ENCODE measurements at regions not wholly inside any gene's neighbourhood (a gene's known extent, or its start where the extent isn't known, plus 50 kb on each side); places are given as distances from the start of the nearest gene placed in this dataset.
"Not testable (repeated sequence)": the region's sequence is repeated elsewhere in the genome, so short reads cannot be mapped to it uniquely, and the experiment has no call there.

- no peak overlapping the region for H3K4me3 ChIP-seq (ENCODE audit: low read length in 3 of 3)
- intact Hi-C loops (cut with DNase I), result no loop called here
- H3K4me1 ChIP-seq (ENCODE audit: control insufficient read depth in 2 of 3, insufficient read depth in 2 of 3, low read depth in 1 of 3, low read length in 3 of 3), result no peaks in the 10 kb centered on the region
- no peak overlapping the region for H3K9ac ChIP-seq (ENCODE audit: low read length in 3 of 3)
- TF ChIP-seq CTCF (IDR thresholded peaks at IDR 0.05; ENCODE audit: borderline replicate concordance, extremely low read depth, insufficient read depth), result no peak
- FAIRE-seq (no peak), DNase-seq (no peak)
- H3K27ac ChIP-seq (ENCODE audit: low read depth in 2 of 2, low read length in 2 of 2), result no peak overlapping the region
- H3K27me3 ChIP-seq (ENCODE audit: control insufficient read depth, insufficient read depth, low read length), result no peaks in the 10 kb centered on the region
- no peaks in the 10 kb centered on the region for H3K36me3 ChIP-seq (ENCODE audit: control insufficient read depth in 2 of 3, insufficient read depth in 3 of 3, low read length in 3 of 3)
- H3K9me3 ChIP-seq (ENCODE audit: control insufficient read depth in 2 of 3, insufficient read depth in 1 of 3, low read length in 3 of 3), result no peaks in the 10 kb centered on the region
These were observed 135.1 kb upstream of the CAV2 start for GRCh38 chr7:116364469-116364868.

DNA sequence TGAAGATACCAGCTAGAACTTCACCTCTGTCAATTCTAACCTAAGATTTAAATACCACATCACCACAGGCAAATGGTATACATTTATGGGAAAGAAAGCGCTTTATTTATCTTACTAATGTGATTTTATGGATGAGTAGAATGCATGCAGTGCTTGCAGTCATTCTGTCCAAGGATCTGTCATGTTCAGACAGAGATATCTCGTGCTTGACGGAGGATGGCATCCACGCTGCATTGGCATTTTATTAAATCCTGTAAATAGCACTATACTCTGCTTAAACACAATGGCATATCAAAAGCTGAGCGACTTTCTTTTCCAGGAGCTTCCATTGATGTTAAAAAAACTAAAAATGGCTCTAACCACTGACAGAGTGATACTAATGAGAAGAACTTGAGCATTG, 133.7 kb upstream of the CAV2 start:
- H3K4me1 ChIP-seq (ENCODE audit: control insufficient read depth in 2 of 3, insufficient read depth in 2 of 3, low read depth in 1 of 3, low read length in 3 of 3), result no peaks in the 10 kb centered on the region
- H3K27ac ChIP-seq (ENCODE audit: low read depth in 2 of 2, low read length in 2 of 2), result no peak overlapping the region
- no peak for TF ChIP-seq CTCF (IDR thresholded peaks at IDR 0.05; ENCODE audit: borderline replicate concordance, extremely low read depth, insufficient read depth)
- no peak overlapping the region for H3K9ac ChIP-seq (ENCODE audit: low read length in 3 of 3)
- no peak overlapping the region for H3K4me3 ChIP-seq (ENCODE audit: low read length in 3 of 3)
- DNase-seq, result no peak
- H3K36me3 ChIP-seq (ENCODE audit: control insufficient read depth in 2 of 3, insufficient read depth in 3 of 3, low read length in 3 of 3), result no peaks in the 10 kb centered on the region
- H3K9me3 ChIP-seq (ENCODE audit: control insufficient read depth in 2 of 3, insufficient read depth in 1 of 3, low read length in 3 of 3), result no peaks in the 10 kb centered on the region
- intact Hi-C loops (cut with DNase I), result no loop called here
- H3K27me3 ChIP-seq (ENCODE audit: control insufficient read depth, insufficient read depth, low read length), result no peaks in the 10 kb centered on the region
- FAIRE-seq, result no peak

DNA sequence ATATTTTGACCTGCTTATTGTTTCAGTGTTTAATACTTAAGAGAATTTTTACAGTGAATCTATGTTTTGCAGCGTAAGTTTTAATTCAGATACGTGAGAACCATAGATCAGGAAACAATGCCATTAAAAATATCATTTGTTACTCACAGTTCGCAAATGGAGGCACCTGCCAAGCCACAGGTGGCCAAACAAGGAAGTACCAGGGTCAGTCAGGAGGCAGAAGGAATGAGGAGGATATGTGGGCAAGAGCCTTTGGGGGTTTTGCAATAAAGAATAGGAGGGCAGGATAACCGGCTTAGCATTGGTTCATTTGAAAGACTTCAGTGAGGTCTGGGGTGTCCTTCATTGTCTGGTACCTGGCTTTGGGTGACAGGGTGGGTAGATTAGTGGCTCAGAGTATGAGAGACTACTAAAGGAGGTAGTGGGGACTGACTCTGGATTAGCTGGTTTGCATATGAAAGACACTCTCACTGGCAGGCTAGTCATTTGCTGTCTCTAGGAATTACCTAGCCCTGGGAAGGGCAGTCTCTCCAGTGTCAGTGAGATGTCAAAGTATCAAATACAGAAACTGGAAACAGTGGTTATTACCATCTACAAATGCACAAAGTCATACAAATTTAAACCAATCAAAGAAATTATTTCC, 132.2 kb upstream of the CAV2 start:
- no peaks in the 10 kb centered on the region for H3K36me3 ChIP-seq (ENCODE audit: control insufficient read depth in 2 of 3, insufficient read depth in 3 of 3, low read length in 3 of 3)
- no peak overlapping the region for H3K4me3 ChIP-seq (ENCODE audit: low read length in 3 of 3)
- H3K27ac ChIP-seq (ENCODE audit: low read depth in 2 of 2, low read length in 2 of 2), result no peak overlapping the region
- no peak for TF ChIP-seq CTCF (IDR thresholded peaks at IDR 0.05; ENCODE audit: borderline replicate concordance, extremely low read depth, insufficient read depth)
- no peak for FAIRE-seq
- H3K4me1 ChIP-seq (ENCODE audit: control insufficient read depth in 2 of 3, insufficient read depth in 2 of 3, low read depth in 1 of 3, low read length in 3 of 3), result no peaks in the 10 kb centered on the region
- H3K9ac ChIP-seq (ENCODE audit: low read length in 3 of 3), result no peak overlapping the region
- no peaks in the 10 kb centered on the region for H3K9me3 ChIP-seq (ENCODE audit: control insufficient read depth in 2 of 3, insufficient read depth in 1 of 3, low read length in 3 of 3)
- intact Hi-C loops (cut with DNase I), result no loop called here
- DNase-seq, result no peak
- no peaks in the 10 kb centered on the region for H3K27me3 ChIP-seq (ENCODE audit: control insufficient read depth, insufficient read depth, low read length)

DNA sequence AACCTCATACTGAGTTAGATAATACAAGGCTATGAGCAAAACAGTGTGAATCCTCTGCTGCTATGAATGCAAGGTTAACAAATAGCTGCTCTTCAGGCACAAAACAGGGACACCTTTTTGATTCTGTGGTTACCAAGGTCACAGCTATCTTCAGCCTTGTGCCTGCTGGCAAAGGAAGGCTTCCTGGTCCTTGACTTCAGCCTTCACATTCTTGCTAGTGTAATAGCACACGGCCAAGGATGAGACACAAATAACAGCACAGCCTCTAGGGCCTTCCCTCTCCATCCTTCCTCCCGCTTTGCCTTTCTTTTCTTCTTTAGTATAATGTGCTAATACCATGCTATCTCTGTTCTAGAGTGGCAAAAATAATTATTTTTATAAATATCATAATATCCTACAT, 130.6 kb upstream of the CAV2 start:
- no peak overlapping the region for H3K4me3 ChIP-seq (ENCODE audit: low read length in 3 of 3)
- no peak for TF ChIP-seq CTCF (IDR thresholded peaks at IDR 0.05; ENCODE audit: borderline replicate concordance, extremely low read depth, insufficient read depth)
- H3K36me3 ChIP-seq (ENCODE audit: control insufficient read depth in 2 of 3, insufficient read depth in 3 of 3, low read length in 3 of 3), result no peaks in the 10 kb centered on the region
- H3K27me3 ChIP-seq (ENCODE audit: control insufficient read depth, insufficient read depth, low read length), result no peaks in the 10 kb centered on the region
- H3K4me1 ChIP-seq (ENCODE audit: control insufficient read depth in 2 of 3, insufficient read depth in 2 of 3, low read depth in 1 of 3, low read length in 3 of 3), result no peaks in the 10 kb centered on the region
- FAIRE-seq (no peak), DNase-seq (no peak)
- no peak overlapping the region for H3K27ac ChIP-seq (ENCODE audit: low read depth in 2 of 2, low read length in 2 of 2)
- no peaks in the 10 kb centered on the region for H3K9me3 ChIP-seq (ENCODE audit: control insufficient read depth in 2 of 3, insufficient read depth in 1 of 3, low read length in 3 of 3)
- no peak overlapping the region for H3K9ac ChIP-seq (ENCODE audit: low read length in 3 of 3)
- intact Hi-C loops (cut with DNase I), result no loop called here

GRCh38 chr7:116371536-116371935, 128.0 kb upstream of the CAV2 start:
- H3K9ac ChIP-seq (ENCODE audit: low read length in 3 of 3); intact Hi-C loops (cut with DNase I); H3K4me3 ChIP-seq (ENCODE audit: low read length in 3 of 3); H3K27ac ChIP-seq (ENCODE audit: low read depth in 2 of 2, low read length in 2 of 2); DNase-seq; H3K36me3 ChIP-seq (ENCODE audit: control insufficient read depth in 2 of 3, insufficient read depth in 3 of 3, low read length in 3 of 3); H3K9me3 ChIP-seq (ENCODE audit: control insufficient read depth in 2 of 3, insufficient read depth in 1 of 3, low read length in 3 of 3); H3K4me1 ChIP-seq (ENCODE audit: control insufficient read depth in 2 of 3, insufficient read depth in 2 of 3, low read depth in 1 of 3, low read length in 3 of 3); FAIRE-seq; H3K27me3 ChIP-seq (ENCODE audit: control insufficient read depth, insufficient read depth, low read length): not testable (repeated sequence)
